Fibroblast of skin of abdomen (primary cell): ENCODE measurements at regions not wholly inside any gene's neighbourhood (a gene's known extent, or its start where the extent isn't known, plus 50 kb on each side); places are given as distances from the start of the nearest gene placed in this dataset.

ENCODE experiments used
- DNase-seq: peaks from one replicate; pipeline ENCODE4 v3.0.0-alpha.2; 2013

DNA sequence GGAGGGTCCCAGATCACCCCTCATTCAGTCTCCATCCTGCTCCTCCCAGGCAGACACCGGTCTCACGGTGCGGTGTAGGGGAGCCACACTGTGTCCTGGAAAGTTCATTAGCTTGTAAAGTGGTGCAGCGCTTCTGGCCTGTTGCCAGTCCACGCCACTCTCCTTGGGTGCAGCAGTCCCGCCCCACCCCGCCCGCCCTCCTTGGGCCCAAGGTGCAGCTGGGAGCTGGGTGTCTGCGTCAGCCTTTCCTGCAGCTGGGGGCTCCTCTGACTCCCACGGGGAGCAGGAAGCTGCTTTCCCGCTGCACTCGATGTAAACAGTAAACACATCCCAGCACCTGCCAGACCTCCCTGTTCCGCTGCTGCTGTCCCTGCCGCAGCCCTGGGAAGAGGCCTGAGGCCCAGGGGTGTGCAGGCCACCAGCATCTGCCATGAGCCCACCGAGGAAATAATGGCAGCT lies 53.8 kb upstream of the ASB18 start:
- no peak for DNase-seq

DNA sequence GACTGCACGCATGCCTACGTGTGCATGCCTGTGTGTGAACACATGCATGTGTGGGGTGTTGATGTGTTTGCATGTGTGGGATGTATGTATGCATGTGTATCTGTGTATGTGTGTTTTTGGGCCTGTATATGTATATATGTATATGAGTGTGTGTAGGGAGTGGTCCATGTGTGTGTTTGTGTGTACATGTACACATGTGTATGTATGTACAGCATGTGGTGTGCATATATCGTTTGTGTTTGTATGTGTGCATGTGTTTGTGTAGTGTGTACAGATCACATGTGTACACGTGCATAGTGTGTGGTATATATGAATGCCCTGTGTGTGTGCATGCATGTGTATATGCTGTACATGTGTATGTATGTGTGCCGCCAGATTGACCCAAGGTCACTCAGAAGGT lies 54.2 kb upstream of the ASB18 start:
- no peak for DNase-seq

DNA sequence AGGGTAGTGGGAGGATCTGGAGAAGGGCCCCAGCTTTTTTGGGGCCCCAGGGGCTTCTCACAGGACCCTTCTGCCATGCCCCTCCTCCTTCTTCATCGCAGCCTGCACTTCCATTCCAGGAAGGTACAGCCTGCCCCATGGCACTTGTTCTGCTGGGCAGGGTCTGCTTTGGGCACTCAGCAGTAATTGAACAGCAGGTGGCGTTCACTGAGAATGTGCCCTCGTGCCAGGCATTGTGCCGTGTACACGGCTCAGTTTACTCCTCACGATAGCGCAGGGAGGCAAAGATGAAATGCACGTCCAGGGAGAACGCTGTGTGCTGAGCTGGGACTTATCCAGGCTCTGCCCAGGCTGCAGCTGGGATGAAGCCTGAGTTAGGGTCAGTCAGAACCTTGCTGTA lies 54.8 kb upstream of the ASB18 start:
- no peak for DNase-seq

GRCh38 chr2:236321415-236321814 lies 57.2 kb upstream of the ASB18 start:
- no peak for DNase-seq

GRCh38 chr2:236333417-236334121 lies 69.4 kb upstream of the ASB18 start:
- DNase-seq = no peak

GRCh38 chr2:236334122-236334876 lies 70.1 kb upstream of the ASB18 start:
- DNase-seq = no peak

GRCh38 chr2:236335696-236336574 lies 71.7 kb upstream of the ASB18 start:
- DNase-seq = no peak

DNA sequence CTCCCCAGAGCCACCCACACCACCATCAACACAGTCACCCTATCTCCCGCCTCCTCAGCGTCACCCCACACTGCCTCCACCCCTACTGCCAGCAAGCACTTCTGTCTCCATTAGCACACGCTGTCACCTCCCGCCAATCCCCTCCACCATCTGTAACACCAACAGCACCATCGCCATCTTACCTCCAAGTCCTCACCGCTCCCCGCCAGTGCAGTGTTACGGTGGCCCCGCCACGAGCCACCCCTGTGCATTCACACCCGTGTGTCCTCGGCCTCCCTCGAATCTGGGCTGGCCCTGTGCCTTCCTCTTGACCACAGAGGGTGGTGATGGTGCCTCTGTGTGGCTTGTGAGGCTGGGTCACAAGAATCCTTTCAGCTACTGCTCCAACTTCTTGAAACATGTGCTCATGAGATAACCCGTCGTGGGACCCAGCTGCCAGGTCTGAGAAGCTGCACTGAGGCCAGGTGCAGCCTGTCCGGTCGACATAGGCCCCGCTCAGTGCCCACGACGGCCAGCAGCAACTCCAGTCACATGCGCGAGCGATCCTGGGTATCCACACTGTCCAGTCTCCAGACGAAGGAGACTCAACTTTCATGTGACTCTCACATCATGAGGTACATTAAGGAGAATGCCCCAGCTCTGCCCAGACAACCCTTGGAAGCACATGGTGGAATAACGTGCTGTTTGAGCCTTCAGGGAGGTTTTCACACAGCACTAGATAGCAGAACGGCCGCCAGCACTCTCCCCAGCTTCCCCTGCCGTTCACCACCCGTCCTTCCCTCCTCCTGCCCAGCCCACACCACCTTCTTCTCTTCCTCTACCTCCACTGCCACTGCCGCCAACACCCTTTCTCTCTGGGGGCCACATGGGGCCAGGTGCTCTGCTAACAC lies 72.6 kb upstream of the ASB18 start:
- DNase-seq = no peak

DNA sequence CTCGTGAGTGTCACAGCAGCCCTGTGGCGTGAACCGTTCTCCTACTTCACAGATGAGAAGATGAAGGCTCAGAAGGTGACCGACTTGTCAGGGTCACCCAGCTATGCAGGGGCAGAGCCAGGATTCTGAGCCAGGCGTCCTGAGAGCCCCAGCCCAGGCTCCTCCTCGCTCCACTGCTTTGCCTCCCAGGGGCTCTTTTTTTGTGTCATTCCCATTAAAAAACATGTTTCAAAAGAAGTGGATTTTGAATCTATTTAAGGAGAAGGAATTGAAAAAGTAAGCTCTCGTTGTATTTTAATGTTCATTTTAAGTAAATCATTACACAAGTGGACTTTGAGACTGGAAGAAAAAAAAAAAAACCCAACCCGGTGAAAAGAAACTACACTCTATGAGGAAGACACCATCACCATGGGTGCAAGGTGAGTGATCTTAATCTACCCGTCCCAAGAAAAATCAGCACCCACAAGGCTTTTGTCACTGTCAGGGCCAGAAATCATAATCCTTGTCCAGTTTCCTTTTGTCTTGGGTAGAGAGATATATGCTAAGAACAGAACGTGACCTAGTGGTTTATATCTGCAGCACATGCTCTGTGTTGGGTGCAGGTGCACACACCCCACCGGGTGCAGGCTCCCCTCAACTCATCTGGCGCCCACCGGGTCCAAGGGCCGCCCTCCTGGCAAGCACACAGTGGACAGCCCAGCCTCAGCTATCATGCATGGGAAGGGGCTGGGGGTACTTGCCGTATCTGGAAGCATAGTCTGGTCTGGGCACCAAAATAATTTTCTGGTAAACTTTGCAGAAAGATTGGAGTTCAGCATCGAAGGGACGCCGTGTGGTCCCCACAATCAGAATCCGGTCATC lies 73.5 kb upstream of the ASB18 start:
- DNase-seq = no peak

DNA sequence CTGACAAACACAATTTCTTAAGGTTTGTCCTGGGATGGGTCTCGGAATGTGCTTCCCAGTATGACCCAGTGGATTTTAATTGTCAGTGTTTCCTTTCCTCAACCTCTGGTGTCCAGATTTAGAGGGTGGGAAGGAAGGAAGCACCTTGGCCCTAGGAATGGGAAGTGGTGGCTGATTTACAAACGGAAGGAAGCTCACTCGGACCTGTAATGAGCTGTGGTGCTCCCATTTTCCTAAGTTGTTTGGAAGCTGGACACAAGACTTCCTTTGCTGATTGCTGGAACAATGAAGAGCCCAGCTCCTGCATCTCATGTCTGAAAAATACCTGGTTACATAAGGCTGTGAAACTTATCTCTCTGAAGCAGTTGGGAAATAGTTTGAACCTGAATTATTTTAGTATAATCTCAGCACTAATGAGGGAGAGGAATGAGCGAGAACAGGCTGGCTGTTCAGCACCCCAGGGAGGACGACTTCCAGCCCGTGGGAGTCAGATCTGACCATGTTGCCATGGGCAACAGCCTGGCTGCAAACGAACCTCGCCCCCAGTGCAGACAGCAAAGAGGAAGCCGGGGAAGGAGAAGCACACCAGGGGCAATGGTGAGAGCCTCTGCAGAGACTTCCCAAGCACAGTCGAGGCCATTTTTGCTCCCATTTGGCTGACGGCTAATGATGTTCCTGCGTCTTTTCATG lies 74.4 kb upstream of the ASB18 start:
- peak; percentile 8 for DNase-seq

DNA sequence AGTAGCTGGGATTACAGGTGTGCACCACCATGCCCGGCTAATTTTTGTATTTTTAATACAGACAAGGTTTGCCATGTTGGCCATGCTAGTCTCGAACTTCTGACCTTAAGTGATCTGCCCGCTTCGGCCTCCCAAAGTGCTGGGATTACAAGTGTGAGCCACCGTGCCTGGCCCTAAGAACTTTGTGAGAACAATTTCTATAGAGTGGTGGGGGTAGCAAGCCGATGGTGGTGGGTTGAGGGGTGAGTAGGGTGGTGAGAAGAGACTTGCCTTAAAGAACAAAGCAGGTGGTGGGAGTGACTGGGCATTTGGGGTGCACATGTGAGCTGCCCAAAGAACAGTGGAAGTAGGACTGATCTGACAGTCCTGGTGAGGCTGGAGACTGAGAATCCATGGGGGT lies 76.0 kb upstream of the ASB18 start:
- no peak for DNase-seq

GRCh38 chr2:236341067-236341466 lies 76.9 kb upstream of the ASB18 start:
- DNase-seq = no peak

- DNase-seq = no peak
Measured at GRCh38 chr2:236341721-236342120, 77.5 kb upstream of the ASB18 start.

- DNase-seq = no peak
Measured at GRCh38 chr2:236342507-236342906, 78.3 kb upstream of the ASB18 start.

DNA sequence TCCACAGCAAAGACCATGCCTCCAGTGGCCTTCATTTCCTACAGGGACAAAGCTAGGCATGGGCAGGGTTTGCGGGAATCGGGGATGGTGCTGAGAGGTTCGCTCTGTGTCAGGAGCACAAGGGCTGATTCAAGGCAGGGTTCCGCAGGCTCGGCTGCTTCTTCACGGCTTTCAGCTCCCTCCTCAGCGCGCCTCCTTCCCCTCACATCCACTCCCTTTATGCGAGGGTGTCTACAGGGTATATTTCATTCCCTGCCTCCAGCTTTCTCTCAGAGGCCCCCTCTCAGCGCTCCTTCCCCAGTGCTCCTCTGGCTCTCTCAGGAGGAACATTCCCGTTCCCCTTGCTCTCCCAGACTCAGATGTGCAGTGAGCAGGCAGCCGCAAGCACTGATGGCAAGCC lies 78.7 kb upstream of the ASB18 start:
- no peak for DNase-seq

GRCh38 chr2:236343400-236344161 lies 79.4 kb upstream of the ASB18 start:
- peak; percentile 73 for DNase-seq

GRCh38 chr2:236344446-236344845 lies 80.2 kb upstream of the ASB18 start:
- DNase-seq = no peak

- DNase-seq = no peak
Measured at GRCh38 chr2:236345081-236345714, 81.0 kb upstream of the ASB18 start.

DNA sequence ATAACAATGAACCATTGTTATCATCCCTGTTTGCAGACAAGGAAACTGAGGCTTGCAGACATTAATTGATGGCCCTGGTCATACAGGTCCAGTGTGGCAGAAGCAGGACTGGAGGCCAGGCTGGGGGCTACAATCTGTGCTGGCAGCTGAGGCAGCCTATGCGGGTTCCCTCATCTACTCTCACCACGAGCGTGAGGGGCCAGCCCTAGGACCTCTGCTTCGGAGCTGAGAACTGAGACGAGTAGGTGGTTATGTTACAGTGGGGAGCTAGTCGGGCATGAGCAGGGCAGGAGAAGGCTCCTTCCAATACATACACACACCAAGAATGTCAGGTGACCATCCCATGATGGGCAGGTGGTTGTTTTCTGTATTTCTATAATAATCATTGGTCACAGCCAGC lies 82.2 kb upstream of the ASB18 start:
- no peak for DNase-seq
